ENCODE measurements at regions not wholly inside any gene's neighbourhood (a gene's known extent, or its start where the extent isn't known, plus 50 kb on each side); places are given as distances from the start of the nearest gene placed in this dataset.

DNA sequence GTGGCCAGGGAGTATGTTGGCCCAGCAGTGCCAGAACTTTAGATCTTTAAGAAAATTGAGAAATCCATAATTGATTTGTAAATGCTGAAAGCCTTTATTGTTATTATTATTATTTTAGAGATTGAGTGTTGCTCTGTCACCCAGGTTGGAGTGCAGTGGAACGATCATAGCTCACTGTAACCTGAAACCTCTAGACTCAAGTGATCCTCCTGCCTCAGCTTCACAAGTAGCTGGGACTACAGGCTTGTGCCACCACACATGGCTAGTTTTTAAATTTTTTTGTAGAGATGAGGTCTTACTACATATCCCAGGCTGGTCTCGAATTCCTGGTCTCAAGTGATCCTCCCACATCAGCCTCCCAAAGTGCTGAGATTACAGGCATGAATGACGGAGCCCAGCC, 143.2 kb upstream of the CCDC68 start:
- no peak for TF ChIP-seq GLIS3 (CRISPR knock-in tag; IDR thresholded peaks at IDR 0.05)
- no peak for TF ChIP-seq ISL1 (CRISPR knock-in tag; IDR thresholded peaks at IDR 0.05)
- no peak for TF ChIP-seq OSR1 (CRISPR knock-in tag; IDR thresholded peaks at IDR 0.05)
- TF ChIP-seq, protein P1, sequence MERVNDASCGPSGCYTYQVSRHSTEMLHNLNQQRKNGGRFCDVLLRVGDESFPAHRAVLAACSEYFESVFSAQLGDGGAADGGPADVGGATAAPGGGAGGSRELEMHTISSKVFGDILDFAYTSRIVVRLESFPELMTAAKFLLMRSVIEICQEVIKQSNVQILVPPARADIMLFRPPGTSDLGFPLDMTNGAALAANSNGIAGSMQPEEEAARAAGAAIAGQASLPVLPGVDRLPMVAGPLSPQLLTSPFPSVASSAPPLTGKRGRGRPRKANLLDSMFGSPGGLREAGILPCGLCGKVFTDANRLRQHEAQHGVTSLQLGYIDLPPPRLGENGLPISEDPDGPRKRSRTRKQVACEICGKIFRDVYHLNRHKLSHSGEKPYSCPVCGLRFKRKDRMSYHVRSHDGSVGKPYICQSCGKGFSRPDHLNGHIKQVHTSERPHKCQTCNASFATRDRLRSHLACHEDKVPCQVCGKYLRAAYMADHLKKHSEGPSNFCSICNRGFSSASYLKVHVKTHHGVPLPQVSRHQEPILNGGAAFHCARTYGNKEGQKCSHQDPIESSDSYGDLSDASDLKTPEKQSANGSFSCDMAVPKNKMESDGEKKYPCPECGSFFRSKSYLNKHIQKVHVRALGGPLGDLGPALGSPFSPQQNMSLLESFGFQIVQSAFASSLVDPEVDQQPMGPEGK (CRISPR knock-in tag; IDR thresholded peaks at IDR 0.05; ENCODE audit: borderline replicate concordance) = no peak
- TF ChIP-seq TCF4 (CRISPR knock-in tag; IDR thresholded peaks at IDR 0.05; ENCODE audit: borderline replicate concordance) = no peak
- no peak for TF ChIP-seq ZNF70 (CRISPR knock-in tag; IDR thresholded peaks at IDR 0.05)
- TF ChIP-seq ZNF8 (CRISPR knock-in tag; IDR thresholded peaks at IDR 0.05) = no peak
- TF ChIP-seq ESRRG (CRISPR knock-in tag; IDR thresholded peaks at IDR 0.05) = no peak
- no peak for TF ChIP-seq RARB (CRISPR knock-in tag; IDR thresholded peaks at IDR 0.05)
- no peak for TF ChIP-seq ARNTL (CRISPR knock-in tag; IDR thresholded peaks at IDR 0.05; ENCODE audit: borderline replicate concordance, low read depth)
